Kidney (tissue), 13 donors: ENCODE measurements at regions not wholly inside any gene's neighbourhood (a gene's known extent, or its start where the extent isn't known, plus 50 kb on each side); places are given as distances from the start of the nearest gene placed in this dataset.

Source experiments
- DNase-seq, 5 donors: peaks; one replicate each; pipeline ENCODE4 v3.0.0-alpha.2; 2013 to 2020
- FAIRE-seq: peaks from 2 replicates; lab custom pipeline; 2012; peaks lifted over from hg19 to GRCh38; lab: Jason Lieb, UNC
- H3K27ac ChIP-seq, 2 donors: one replicate each; pipeline ENCODE4 v1.7.0; 2013; ENCODE audit warnings: low read depth in 2 of 2, low read length in 2 of 2, inconsistent platforms in 1 of 2
- H3K27me3 ChIP-seq: one replicate; pipeline ENCODE4 v1.7.1; 2013; ENCODE audit warnings: low read length, inconsistent platforms; ENCODE audit not compliant: control insufficient read depth, insufficient read depth
- H3K36me3 ChIP-seq, 3 donors: one replicate each; pipeline versions ENCODE4 v1.7.0 to v1.7.1; 2013; ENCODE audit warnings: low read length in 3 of 3, control low read depth in 1 of 3, inconsistent platforms in 1 of 3; ENCODE audit not compliant: insufficient read depth in 3 of 3, control insufficient read depth in 2 of 3
- H3K4me1 ChIP-seq, 3 donors: one replicate each; pipeline versions ENCODE4 v1.7.0 to v1.7.1; 2013; ENCODE audit warnings: low read length in 3 of 3, inconsistent platforms in 1 of 3, low read depth in 1 of 3; ENCODE audit not compliant: control insufficient read depth in 2 of 3, insufficient read depth in 2 of 3
- H3K4me3 ChIP-seq, 3 donors: one replicate each; pipeline versions ENCODE4 v1.7.0 to v1.8.1; 2013; ENCODE audit warnings: low read length in 3 of 3, control low read depth in 1 of 3, inconsistent platforms in 1 of 3
- H3K9ac ChIP-seq, 3 donors: one replicate each; pipeline versions ENCODE4 v1.7.0 to v1.7.1; 2013; ENCODE audit warnings: low read length in 3 of 3, control low read depth in 1 of 3, inconsistent platforms in 1 of 3
- H3K9me3 ChIP-seq, 3 donors: one replicate each; pipeline versions ENCODE4 v1.7.0 to v1.7.1; 2013; ENCODE audit warnings: low read length in 3 of 3, control low read depth in 1 of 3, inconsistent platforms in 1 of 3; ENCODE audit not compliant: control insufficient read depth in 2 of 3, insufficient read depth in 1 of 3
- CTCF ChIP-seq: IDR thresholded peaks from 3 replicates; pipeline ENCODE4 v1.5.1; 2012; ENCODE audit warnings: mild to moderate bottlenecking, moderate library complexity, borderline replicate concordance; ENCODE audit not compliant: insufficient read depth; ENCODE audit errors: extremely low read depth
- intact Hi-C: fragments of 100-400 bp; cut with DNase I; formaldehyde crosslinking; loops from one replicate; pipeline ENCODE4 v1.11.1; 2022
- donor health status: control.
- donor health status: control.
- donor health status: control.
- donor health status: control.
- donor health status: control.
- donor health status: DM: yes; HTN: yes; CAD: no.
- donor health status: Normal renal cell carcinoma (clear cell type).

GRCh38 chr5:19099195-19099594 lies 888.8 kb downstream of the CDH18 start:
- intact Hi-C loops = no loop called here
- no peaks in the 10 kb centered on the region for H3K36me3 ChIP-seq
- no peaks in the 10 kb centered on the region for H3K9me3 ChIP-seq
- no peak overlapping the region for H3K4me3 ChIP-seq
- no peak for FAIRE-seq
- no peaks in the 10 kb centered on the region for H3K27me3 ChIP-seq
- no peak overlapping the region for H3K9ac ChIP-seq
- H3K27ac ChIP-seq = no peak overlapping the region
- no peak for TF ChIP-seq CTCF
- no peak for DNase-seq
- no peaks in the 10 kb centered on the region for H3K4me1 ChIP-seq

GRCh38 chr5:19104948-19105347 lies 883.1 kb downstream of the CDH18 start:
- H3K36me3 ChIP-seq = no peaks in the 10 kb centered on the region
- no peak overlapping the region for H3K9ac ChIP-seq
- H3K9me3 ChIP-seq = no peaks in the 10 kb centered on the region
- intact Hi-C loops = no loop called here
- FAIRE-seq = no peak
- H3K4me1 ChIP-seq = no peaks in the 10 kb centered on the region
- H3K27ac ChIP-seq = no peak overlapping the region
- H3K4me3 ChIP-seq = no peak overlapping the region
- TF ChIP-seq CTCF = no peak
- DNase-seq = no peak
- H3K27me3 ChIP-seq = no peaks in the 10 kb centered on the region

GRCh38 chr5:19122923-19123322 lies 865.1 kb downstream of the CDH18 start:
- no peak overlapping the region for H3K4me3 ChIP-seq
- intact Hi-C loops = no loop called here
- TF ChIP-seq CTCF = no peak
- H3K27ac ChIP-seq = no peak overlapping the region
- H3K9ac ChIP-seq = no peak overlapping the region
- no peaks in the 10 kb centered on the region for H3K4me1 ChIP-seq
- FAIRE-seq (peak; percentile 55), DNase-seq (no peak)
- H3K9me3 ChIP-seq = peaks cover 0 to 3% (median 0%) of the 10 kb centered on the region in 3 donors
- H3K27me3 ChIP-seq = no peaks in the 10 kb centered on the region
- no peaks in the 10 kb centered on the region for H3K36me3 ChIP-seq
